Esophagus squamous epithelium (tissue), 5 donors: ENCODE measurements at regions not wholly inside any gene's neighbourhood (a gene's known extent, or its start where the extent isn't known, plus 50 kb on each side); places are given as distances from the start of the nearest gene placed in this dataset.

Source experiments
- DNase-seq: peaks from one replicate; lab custom pipeline; 2025; lab: John Stamatoyannopoulos, UW
- H3K27ac ChIP-seq, 4 donors: fragments of 200-600 bp; sonication (generic); one replicate each; pipeline ENCODE4 v1.5.1; 2016 to 2019; ENCODE audit warnings: mild to moderate bottlenecking in 1 of 4
- H3K27me3 ChIP-seq, 4 donors: fragments of 200-600 bp; sonication (generic); 1 replicate in 3 of 4; 2 replicates in 1 of 4; pipeline versions ENCODE4 v1.5.1 to v1.6.0; 2017 to 2021; ENCODE audit warnings: antibody characterized with exemption in 1 of 4
- H3K36me3 ChIP-seq, 3 donors: fragments of 200-600 bp; sonication (generic); one replicate each; pipeline ENCODE4 v1.5.1; 2016 to 2019
- H3K4me1 ChIP-seq, 3 donors: fragments of 200-600 bp; sonication (generic); one replicate each; pipeline ENCODE4 v1.5.1; 2017 to 2019
- H3K4me3 ChIP-seq, 4 donors: fragments of 200-600 bp; sonication (generic); 1 replicate in 3 of 4; 2 replicates in 1 of 4; pipeline ENCODE4 v1.5.1; 2016 to 2019; ENCODE audit warnings: mild to moderate bottlenecking in 2 of 4, moderate library complexity in 1 of 4
- H3K9me3 ChIP-seq, 3 donors: fragments of 200-600 bp; sonication (generic); one replicate each; pipeline ENCODE4 v1.5.1; 2016 to 2019
- CTCF ChIP-seq, 6 experiments: fragments of 450-650 bp in 4 of 6; fragments of 200-600 bp in 2 of 6; sonication (generic) in 2 of 6; IDR thresholded peaks; one replicate each; pipeline ENCODE4 v1.5.1; 2016 to 2019; ENCODE audit warnings: antibody characterized with exemption in 6 of 6, mild to moderate bottlenecking in 4 of 6, moderate library complexity in 4 of 6
- POLR2A ChIP-seq, 4 donors: fragments of 450-650 bp; IDR thresholded peaks; one replicate each; pipeline ENCODE4 v1.6.1; 2017; ENCODE audit warnings: antibody characterized with exemption in 4 of 4, mild to moderate bottlenecking in 4 of 4, moderate library complexity in 3 of 4
- WGBS, 2 donors: methylation state at CpG; one replicate each; pipeline ENCODE4 v1.1.5; 2018; 5-methylcytosine and 5-hydroxymethylcytosine counted together
- intact Hi-C: fragments of 100-400 bp; cut with DNase I; formaldehyde crosslinking; loops from one replicate; pipeline ENCODE4 v1.15.0; 2022
- donor health status: DM: yes; HTN: yes; CAD: no.

DNA sequence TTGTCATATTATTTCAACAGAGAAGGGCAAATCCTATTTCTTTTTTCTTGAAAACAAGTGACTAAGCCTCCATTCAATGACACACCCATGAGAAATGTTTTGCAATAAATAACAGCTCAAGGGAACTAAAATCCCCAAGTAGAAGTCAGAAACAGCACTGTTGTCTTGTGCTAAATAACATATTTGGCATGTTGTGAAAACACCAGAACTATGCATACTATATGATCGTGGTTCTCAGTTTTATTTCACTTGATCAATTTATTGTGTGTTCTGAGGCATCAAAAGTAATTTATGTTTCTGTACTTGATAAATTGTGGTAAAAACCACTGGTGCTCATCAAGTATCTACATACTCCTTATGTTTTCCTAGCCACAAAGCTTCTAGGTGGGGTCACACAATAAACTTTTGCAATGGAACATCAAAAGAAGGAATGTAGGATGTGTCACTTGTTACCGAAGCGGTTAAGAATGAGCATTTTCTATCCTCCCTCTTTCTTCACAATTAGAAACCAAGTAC is 691.7 kb upstream of the CBLB start:
- 63 to 64% methylated on average over 3 of the region's 3 CpGs for WGBS, 2 donors
- peaks cover 0 to 15% (median 5%) of the 10 kb centered on the region in 3 donors for H3K4me1 ChIP-seq
- H3K4me3 ChIP-seq: no peak overlapping the region
- H3K27ac ChIP-seq: peak overlapping the region in 3 of 4 donors; percentile 7 to 61 (median 22)
- H3K9me3 ChIP-seq: no peaks in the 10 kb centered on the region
- H3K27me3 ChIP-seq: no peaks in the 10 kb centered on the region
- TF ChIP-seq CTCF (IDR thresholded peaks at IDR 0.05) (no peak), POLR2A (IDR thresholded peaks at IDR 0.05) (no peak)
- no peak for DNase-seq
- H3K36me3 ChIP-seq: no peaks in the 10 kb centered on the region
- intact Hi-C loops: no loop called here

DNA sequence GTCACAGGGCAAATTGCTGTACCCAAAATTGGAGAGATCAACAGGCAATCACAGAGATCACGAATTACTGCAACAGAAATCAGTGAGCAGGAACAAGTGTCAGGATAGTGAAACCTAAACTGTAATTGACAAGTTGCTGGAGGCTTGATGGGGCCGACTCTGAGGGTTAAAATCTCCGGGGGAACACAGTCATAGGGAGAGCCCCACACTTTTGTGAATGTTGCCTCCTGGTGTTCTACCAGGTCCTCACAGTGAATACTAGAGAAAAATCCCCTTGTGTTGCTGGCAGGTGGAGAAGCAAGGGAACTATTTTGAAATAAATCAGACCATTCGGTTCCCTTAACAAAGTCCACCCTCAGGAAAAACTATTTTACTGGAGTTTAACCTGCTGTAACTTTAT is 697.5 kb upstream of the CBLB start:
- Histone ChIP-seq H3K27ac (no peak overlapping the region), H3K9me3 (no peaks in the 10 kb centered on the region), H3K4me1 (no peaks in the 10 kb centered on the region), H3K4me3 (no peak overlapping the region), H3K27me3 (no peaks in the 10 kb centered on the region), H3K36me3 (no peaks in the 10 kb centered on the region)
- no peak for DNase-seq
- 55 to 56% methylated on average over 4 of the region's 4 CpGs for WGBS, 2 donors
- no peak for TF ChIP-seq CTCF (IDR thresholded peaks at IDR 0.05)
- no peak for TF ChIP-seq POLR2A (IDR thresholded peaks at IDR 0.05)
- intact Hi-C loops: no loop called here

DNA sequence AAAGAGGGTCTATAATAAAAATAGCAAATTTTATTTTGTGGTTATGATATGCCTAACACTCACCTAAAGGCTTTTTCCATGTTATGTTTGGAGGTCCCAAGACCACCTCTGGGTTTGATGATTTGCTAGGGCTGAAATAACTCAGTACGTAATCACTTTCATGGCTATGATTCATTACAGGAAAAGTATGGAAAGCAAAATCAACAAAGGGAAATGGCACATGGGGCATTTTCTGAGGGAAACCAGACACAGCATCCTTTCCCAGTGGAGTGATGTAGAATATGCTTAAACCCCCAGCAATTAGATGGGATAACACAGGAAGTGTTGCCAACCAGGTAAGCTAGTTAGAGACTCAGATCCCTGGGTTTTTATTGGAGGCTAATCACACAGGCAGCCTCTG is 701.6 kb upstream of the CBLB start:
- H3K27me3 ChIP-seq: no peaks in the 10 kb centered on the region
- no peak for DNase-seq
- no peak overlapping the region for H3K4me3 ChIP-seq
- intact Hi-C loops: no loop called here
- H3K9me3 ChIP-seq: no peaks in the 10 kb centered on the region
- no peaks in the 10 kb centered on the region for H3K4me1 ChIP-seq
- 77 to 88% methylated on average over 1 of the region's 1 CpG for WGBS, 2 donors
- no peak overlapping the region for H3K27ac ChIP-seq
- H3K36me3 ChIP-seq: no peaks in the 10 kb centered on the region
- no peak for TF ChIP-seq CTCF (IDR thresholded peaks at IDR 0.05)
- TF ChIP-seq POLR2A (IDR thresholded peaks at IDR 0.05): no peak

DNA sequence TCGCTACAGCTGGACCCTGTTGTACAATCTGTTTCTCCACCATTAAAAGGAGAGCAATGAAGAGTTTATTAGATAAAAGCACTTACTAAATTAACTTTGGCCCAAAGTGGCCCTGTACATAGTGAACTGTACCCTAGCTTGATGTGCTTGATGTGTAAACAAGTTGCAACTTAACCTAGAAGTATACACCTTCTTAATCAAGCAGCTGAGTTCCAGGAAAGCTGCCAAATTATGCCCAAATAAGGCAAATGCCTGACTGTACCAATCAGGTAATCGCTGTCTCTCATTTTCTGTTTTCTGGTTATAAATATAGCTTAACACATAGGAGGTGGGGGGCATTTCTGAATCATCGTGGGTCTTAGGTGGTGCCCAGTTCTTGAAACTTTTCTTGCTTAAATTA is 704.8 kb upstream of the CBLB start:
- no peak overlapping the region for H3K4me3 ChIP-seq
- no peaks in the 10 kb centered on the region for H3K9me3 ChIP-seq
- no peak overlapping the region for H3K27ac ChIP-seq
- H3K4me1 ChIP-seq: no peaks in the 10 kb centered on the region
- H3K27me3 ChIP-seq: no peaks in the 10 kb centered on the region
- intact Hi-C loops: no loop called here
- 64 to 83% methylated on average over 3 of the region's 3 CpGs for WGBS, 2 donors
- no peak for TF ChIP-seq POLR2A (IDR thresholded peaks at IDR 0.05)
- no peak for TF ChIP-seq CTCF (IDR thresholded peaks at IDR 0.05)
- DNase-seq: no peak
- H3K36me3 ChIP-seq: no peaks in the 10 kb centered on the region

DNA sequence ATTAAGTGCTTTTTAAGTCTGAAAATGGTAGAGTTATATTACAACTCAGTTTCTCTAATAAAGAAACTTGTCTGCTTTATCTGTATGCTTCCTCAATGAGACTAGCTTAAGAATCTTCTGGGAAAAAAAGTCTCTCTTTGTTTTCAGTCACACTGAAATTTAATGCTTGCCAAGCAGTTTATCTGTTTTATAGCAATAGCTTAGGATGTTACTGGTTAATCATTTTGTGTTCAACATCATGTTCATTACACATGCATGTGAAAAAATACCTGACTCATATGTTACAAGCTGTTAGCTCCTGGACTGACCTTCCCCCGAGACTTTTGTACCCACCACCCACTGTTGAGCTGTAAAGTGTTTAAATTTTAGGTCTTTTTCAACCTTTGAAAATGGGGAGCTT is 706.2 kb upstream of the CBLB start:
- H3K4me3 ChIP-seq: no peak overlapping the region
- no peaks in the 10 kb centered on the region for H3K36me3 ChIP-seq
- DNase-seq: no peak
- H3K27me3 ChIP-seq: no peaks in the 10 kb centered on the region
- H3K9me3 ChIP-seq: no peaks in the 10 kb centered on the region
- no peaks in the 10 kb centered on the region for H3K4me1 ChIP-seq
- WGBS, 2 donors: 67 to 94% methylated on average over 1 of the region's 1 CpG
- TF ChIP-seq POLR2A (IDR thresholded peaks at IDR 0.05) (no peak), CTCF (IDR thresholded peaks at IDR 0.05) (no peak)
- no peak overlapping the region for H3K27ac ChIP-seq
- intact Hi-C loops: no loop called here
